ENCODE measurements at regions not wholly inside any gene's neighbourhood (a gene's known extent, or its start where the extent isn't known, plus 50 kb on each side); places are given as distances from the start of the nearest gene placed in this dataset.

DNA sequence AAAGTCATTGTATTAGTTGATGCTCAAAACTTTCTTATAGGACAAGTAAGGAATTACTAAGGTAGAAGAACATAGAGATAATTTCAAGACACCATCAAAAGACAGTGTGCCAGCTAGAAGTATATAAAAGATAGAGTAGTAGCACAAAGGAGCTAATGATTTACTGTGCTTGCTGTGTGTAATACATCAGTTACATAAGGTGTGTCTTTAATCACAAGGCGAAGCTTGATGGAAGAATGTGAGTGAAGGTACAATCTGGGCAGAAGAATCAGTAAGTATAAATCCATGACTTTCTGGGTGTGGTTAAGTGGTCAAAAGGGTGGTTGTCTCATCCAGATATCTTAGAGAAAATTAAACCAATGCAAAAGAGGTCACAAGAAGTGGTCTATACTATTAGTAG is 95.1 kb upstream of the BOD1L1 start:
- TF ChIP-seq GATA2 (IDR thresholded peaks at IDR 0.05; ENCODE audit: low read depth, low read length): no peak
- no peak for TF ChIP-seq GATA3 (IDR thresholded peaks at IDR 0.05; ENCODE audit: low read depth, low read length)

Measured in SH-SY5Y (cell line).